ENCODE measurements at regions not wholly inside any gene's neighbourhood (a gene's known extent, or its start where the extent isn't known, plus 50 kb on each side); places are given as distances from the start of the nearest gene placed in this dataset.

- TF ChIP-seq FOXM1 (IDR thresholded peaks at IDR 0.05; ENCODE audit: low read depth), result no peak
- TF ChIP-seq, protein P1, sequence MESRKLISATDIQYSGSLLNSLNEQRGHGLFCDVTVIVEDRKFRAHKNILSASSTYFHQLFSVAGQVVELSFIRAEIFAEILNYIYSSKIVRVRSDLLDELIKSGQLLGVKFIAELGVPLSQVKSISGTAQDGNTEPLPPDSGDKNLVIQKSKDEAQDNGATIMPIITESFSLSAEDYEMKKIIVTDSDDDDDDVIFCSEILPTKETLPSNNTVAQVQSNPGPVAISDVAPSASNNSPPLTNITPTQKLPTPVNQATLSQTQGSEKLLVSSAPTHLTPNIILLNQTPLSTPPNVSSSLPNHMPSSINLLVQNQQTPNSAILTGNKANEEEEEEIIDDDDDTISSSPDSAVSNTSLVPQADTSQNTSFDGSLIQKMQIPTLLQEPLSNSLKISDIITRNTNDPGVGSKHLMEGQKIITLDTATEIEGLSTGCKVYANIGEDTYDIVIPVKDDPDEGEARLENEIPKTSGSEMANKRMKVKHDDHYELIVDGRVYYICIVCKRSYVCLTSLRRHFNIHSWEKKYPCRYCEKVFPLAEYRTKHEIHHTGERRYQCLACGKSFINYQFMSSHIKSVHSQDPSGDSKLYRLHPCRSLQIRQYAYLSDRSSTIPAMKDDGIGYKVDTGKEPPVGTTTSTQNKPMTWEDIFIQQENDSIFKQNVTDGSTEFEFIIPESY (IDR thresholded peaks at IDR 0.05; ENCODE audit: borderline replicate concordance, low read depth), result no peak
- no peak for TF ChIP-seq EZH2phosphoT487 (IDR thresholded peaks at IDR 0.05; ENCODE audit: borderline replicate concordance, low read depth)
- TF ChIP-seq GATA2 (CRISPR knock-in tag; IDR thresholded peaks at IDR 0.05), result peak; percentile 52
- TF ChIP-seq NRF1 (IDR thresholded peaks at IDR 0.05; ENCODE audit: low read depth, low read length), result peak; percentile 73
- TF ChIP-seq MEF2A (IDR thresholded peaks at IDR 0.05; ENCODE audit: borderline replicate concordance, low read depth), result no peak
- no peak for TF ChIP-seq TCF12 (IDR thresholded peaks at IDR 0.05)
- peak; percentile 70 for TF ChIP-seq YY1 (IDR thresholded peaks at IDR 0.05; ENCODE audit: low read depth)
- no peak for TF ChIP-seq RFX5 (IDR thresholded peaks at IDR 0.05; ENCODE audit: low read length)
- no peak for TF ChIP-seq FOXJ3 (CRISPR knock-in tag; IDR thresholded peaks at IDR 0.05)
- peak; percentile 63 for TF ChIP-seq POLR2AphosphoS5 (IDR thresholded peaks at IDR 0.05; ENCODE audit: low read depth, low read length)
- no peak for TF ChIP-seq GABPA (IDR thresholded peaks at IDR 0.05; ENCODE audit: low read depth)
These were observed 148.9 kb upstream of the IL12A start, which contains the start of gene SCHIP1 (continued) for GRCh38 chr3:159839561-159840379.

DNA sequence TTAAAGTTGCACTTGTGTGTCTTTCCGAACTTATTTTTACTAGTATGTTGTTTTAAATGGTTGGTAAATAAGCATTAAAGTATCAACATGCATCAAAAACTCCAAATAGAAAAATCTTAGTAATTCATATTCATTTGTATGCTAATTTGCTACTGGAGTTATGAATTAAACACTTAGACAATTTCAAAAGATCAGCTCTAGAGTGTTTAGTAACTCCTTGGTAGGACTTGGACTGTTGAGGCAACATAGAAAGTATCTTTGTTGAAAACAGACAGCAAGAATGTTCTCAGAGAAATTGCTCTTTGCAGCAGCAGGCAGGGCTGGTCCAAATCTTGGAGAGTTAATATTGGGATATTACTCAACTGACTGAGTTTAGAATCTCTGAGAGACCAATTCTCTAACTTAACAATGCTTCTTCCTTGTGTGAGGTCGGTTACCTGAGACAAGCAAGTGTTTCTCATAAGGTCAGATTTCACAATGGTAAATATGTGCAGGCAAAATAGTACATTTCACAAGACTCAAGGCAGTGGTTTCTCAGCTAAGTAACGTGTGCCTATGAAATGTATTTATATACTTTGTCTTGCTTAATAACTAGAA lies 147.8 kb upstream of the IL12A start:
- Histone ChIP-seq H3K4me2 (peak overlapping the region; percentile 88), H3K79me2 (ENCODE audit: insufficient read depth) (peaks cover 90% of the 10 kb centered on the region), H3K27ac (ENCODE audit: low read depth in 2 of 2, low read length in 1 of 2) (peak overlapping the region; percentile 47 to 99; a peak in 3 of 4 replicates), H3K4me3 (ENCODE audit: low read depth in 2 of 2, low read length in 1 of 2) (peak overlapping the region; percentile 65 to 67), H3K9ac (peak overlapping the region; percentile 64), H3K9me3 (no peaks in the 10 kb centered on the region), H3K9me2 (no peaks in the 10 kb centered on the region), H3F3A (replicated peaks; ENCODE audit: insufficient read depth) (peaks cover 19% of the 10 kb centered on the region), H3K4me1 (ENCODE audit: control insufficient read depth in 1 of 2, insufficient read depth in 2 of 2, low read depth in 1 of 2, low read length in 1 of 2) (peaks cover 30 to 31% of the 10 kb centered on the region in 2 experiments; a peak in 3 of 4 replicates), H2AFZ (ENCODE audit: low read depth) (peak overlapping the region; percentile 61; the same call in 1 of the 2 replicates), H4K20me1 (ENCODE audit: insufficient read depth) (0 out of 2 replicates have a peak, but pooled peaks cover 5% of the 10 kb centered on the region), H3K27me3 (ENCODE audit: insufficient read depth) (no peaks in the 10 kb centered on the region), H3K36me3 (replicated peaks in 1 of 2; ENCODE audit: control insufficient read depth in 1 of 2, insufficient read depth in 2 of 2, low read length in 1 of 2) (no peaks in the 10 kb centered on the region)
- ChIA-PET CTCF (interaction anchor here (0.9 to 5.6 kb wide), 11 partner anchors 9 to 165 kb away, joined by 3 to 49 read pairs (median 10); partner anchors contain the start of gene IL12A), POLR2A (interaction anchor here (0.7 to 4.9 kb wide), 10 partner anchors 11 to 150 kb away, joined by 3 to 34 read pairs (median 7); no protein-coding TSS in a partner anchor)
- TF ChIP-seq MXI1 (IDR thresholded peaks at IDR 0.05; ENCODE audit: low read depth, low read length), result no peak
- TF ChIP-seq MEF2A (IDR thresholded peaks at IDR 0.05; ENCODE audit: borderline replicate concordance, low read depth), result no peak
- no peak for TF ChIP-seq GATA2 (CRISPR knock-in tag; IDR thresholded peaks at IDR 0.05)
- no peak for TF ChIP-seq FOXJ3 (CRISPR knock-in tag; IDR thresholded peaks at IDR 0.05)
- no peak for TF ChIP-seq SMC3 (IDR thresholded peaks at IDR 0.05; ENCODE audit: low read depth, low read length)
- no peak for TF ChIP-seq GABPA (IDR thresholded peaks at IDR 0.05; ENCODE audit: low read depth)
- TF ChIP-seq, protein P2, sequence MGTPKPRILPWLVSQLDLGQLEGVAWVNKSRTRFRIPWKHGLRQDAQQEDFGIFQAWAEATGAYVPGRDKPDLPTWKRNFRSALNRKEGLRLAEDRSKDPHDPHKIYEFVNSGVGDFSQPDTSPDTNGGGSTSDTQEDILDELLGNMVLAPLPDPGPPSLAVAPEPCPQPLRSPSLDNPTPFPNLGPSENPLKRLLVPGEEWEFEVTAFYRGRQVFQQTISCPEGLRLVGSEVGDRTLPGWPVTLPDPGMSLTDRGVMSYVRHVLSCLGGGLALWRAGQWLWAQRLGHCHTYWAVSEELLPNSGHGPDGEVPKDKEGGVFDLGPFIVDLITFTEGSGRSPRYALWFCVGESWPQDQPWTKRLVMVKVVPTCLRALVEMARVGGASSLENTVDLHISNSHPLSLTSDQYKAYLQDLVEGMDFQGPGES (IDR thresholded peaks at IDR 0.05; ENCODE audit: low read depth, low read length), result no peak
- TF ChIP-seq, protein P3, sequence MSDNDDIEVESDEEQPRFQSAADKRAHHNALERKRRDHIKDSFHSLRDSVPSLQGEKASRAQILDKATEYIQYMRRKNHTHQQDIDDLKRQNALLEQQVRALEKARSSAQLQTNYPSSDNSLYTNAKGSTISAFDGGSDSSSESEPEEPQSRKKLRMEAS (IDR thresholded peaks at IDR 0.05; ENCODE audit: low read depth), result no peak
- no peak for TF ChIP-seq RFX5 (IDR thresholded peaks at IDR 0.05; ENCODE audit: low read length)
- TF ChIP-seq JUND (IDR thresholded peaks at IDR 0.05), result no peak
- DNase-seq, result no peak
- WGBS (ENCODE audit: low lambda C conversion rate), result 47% methylated on average over 3 of the region's 3 CpGs
